HEK293T (cell line): ENCODE measurements at regions not wholly inside any gene's neighbourhood (a gene's known extent, or its start where the extent isn't known, plus 50 kb on each side); places are given as distances from the start of the nearest gene placed in this dataset.

Experiments
- ARNT ChIP-seq: fragments of 450-650 bp; IDR thresholded peaks from 2 replicates; pipeline ENCODE4 v1.6.1; 2017; ENCODE audit warnings: mild to moderate bottlenecking
- BHLHE40 ChIP-seq: fragments of 450-650 bp; IDR thresholded peaks from 2 replicates; pipeline ENCODE4 v1.6.1; 2016; ENCODE audit warnings: mild to moderate bottlenecking, moderate library complexity, borderline replicate concordance
- ELF4 ChIP-seq: fragments of 450-650 bp; IDR thresholded peaks from 2 replicates; pipeline ENCODE4 v1.6.1; 2017; ENCODE audit warnings: antibody characterized with exemption
- FOXK2 ChIP-seq: fragments of 450-650 bp; IDR thresholded peaks from 2 replicates; pipeline ENCODE4 v1.6.1; 2016; ENCODE audit warnings: mild to moderate bottlenecking
- NFRKB ChIP-seq: fragments of 450-650 bp; IDR thresholded peaks from 2 replicates; pipeline ENCODE4 v1.6.1; 2016; ENCODE audit warnings: mild to moderate bottlenecking, moderate library complexity
- SP1 ChIP-seq: fragments of 450-650 bp; IDR thresholded peaks from 2 replicates; pipeline ENCODE4 v1.6.1; 2017
- SUZ12 ChIP-seq: fragments of 450-650 bp; IDR thresholded peaks from 2 replicates; pipeline ENCODE4 v1.6.1; 2016; ENCODE audit warnings: mild to moderate bottlenecking

DNA sequence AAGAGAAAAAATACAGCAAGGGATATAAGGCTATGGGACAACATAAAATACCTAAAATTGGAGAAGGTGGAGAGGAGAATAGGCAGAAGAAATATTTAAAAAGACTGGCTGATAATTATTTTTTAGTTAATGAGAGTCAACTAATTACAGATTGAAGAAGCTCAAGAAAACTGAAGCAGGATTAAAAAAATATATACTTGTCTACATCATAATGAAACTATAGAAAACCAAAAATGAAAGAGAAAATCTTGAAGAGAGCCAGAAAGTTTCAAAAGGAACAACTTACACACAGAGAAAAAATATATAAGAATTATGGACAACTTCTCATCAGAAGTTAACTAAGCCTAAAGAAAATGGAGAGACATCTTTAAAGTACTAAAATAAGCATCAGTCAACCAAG is 62.9 kb upstream of the APCDD1 start:
- no peak for TF ChIP-seq ELF4
- TF ChIP-seq BHLHE40: no peak
- no peak for TF ChIP-seq FOXK2
- no peak for TF ChIP-seq ARNT
- no peak for TF ChIP-seq SP1
- TF ChIP-seq NFRKB: no peak
- TF ChIP-seq SUZ12: no peak
